Sigmoid colon (tissue), 6 donors: ENCODE measurements at regions not wholly inside any gene's neighbourhood (a gene's known extent, or its start where the extent isn't known, plus 50 kb on each side); places are given as distances from the start of the nearest gene placed in this dataset.
A peak's percentile ranks its signal among the peaks of the same experiment; 100 is the strongest.

Experiments used
- DNase-seq: peaks from one replicate; pipeline ENCODE4 v3.0.0-alpha.2; 2019
- H3K27ac ChIP-seq, 4 donors: fragments of 200-600 bp; sonication (generic); one replicate each; pipeline ENCODE4 v1.5.1; 2016 to 2019; ENCODE audit warnings: mild to moderate bottlenecking in 1 of 4
- H3K27me3 ChIP-seq, 3 donors: fragments of 200-600 bp; sonication (generic); one replicate each; pipeline ENCODE4 v1.5.1; 2019; ENCODE audit warnings: mild to moderate bottlenecking in 1 of 3
- H3K36me3 ChIP-seq, 4 donors: fragments of 200-600 bp; sonication (generic); one replicate each; pipeline ENCODE4 v1.5.1; 2016 to 2019
- H3K4me1 ChIP-seq, 4 donors: fragments of 200-600 bp; sonication (generic); one replicate each; pipeline ENCODE4 v1.5.1; 2017 to 2019
- H3K4me3 ChIP-seq, 4 donors: fragments of 200-600 bp; sonication (generic); one replicate each; pipeline ENCODE4 v1.5.1; 2017 to 2019; ENCODE audit warnings: mild to moderate bottlenecking in 2 of 4, moderate library complexity in 1 of 4
- H3K9me3 ChIP-seq, 4 donors: fragments of 200-600 bp in 3 of 4; sonication (generic) in 3 of 4; one replicate each; pipeline versions ENCODE4 v1.5.1 to v1.6.1; 2013 to 2019
- EP300 ChIP-seq, 4 donors: sonication (generic); formaldehyde crosslinking; IDR thresholded peaks; one replicate each; pipeline ENCODE4 v1.6.1; 2017; ENCODE audit warnings: antibody characterized with exemption in 4 of 4
- POLR2A ChIP-seq, 2 donors: fragments of 450-650 bp; IDR thresholded peaks; one replicate each; pipeline ENCODE4 v1.6.1; 2016; ENCODE audit warnings: antibody characterized with exemption in 2 of 2, mild to moderate bottlenecking in 2 of 2, moderate library complexity in 2 of 2
- POLR2AphosphoS5 ChIP-seq, 4 donors: sonication (generic); formaldehyde crosslinking; IDR thresholded peaks; one replicate each; pipeline ENCODE4 v1.6.1; 2017; ENCODE audit warnings: antibody characterized with exemption in 4 of 4
- WGBS, 2 donors: extraction: QIAGEN DNeasy Blood & Tissue Kit; methylation state at CpG; one replicate each; pipeline ENCODE4 v1.1.7; 2013; 5-methylcytosine and 5-hydroxymethylcytosine counted together
- intact Hi-C: fragments of 100-400 bp; cut with DNase I; formaldehyde crosslinking; loops from one replicate; pipeline ENCODE4 v1.15.1; 2023
- TF ChIP-seq, protein P1 (sequence below), 4 experiments: fragments of 450-650 bp in 3 of 4; fragments of 200-600 bp in 1 of 4; IDR thresholded peaks; one replicate each; pipeline ENCODE4 v1.5.1; 2016 to 2019; ENCODE audit warnings: antibody characterized with exemption in 4 of 4, mild to moderate bottlenecking in 3 of 4, moderate library complexity in 2 of 4
- donor health status: healthy with polysubstance abuse.
- donor health status: healthy.

DNA sequence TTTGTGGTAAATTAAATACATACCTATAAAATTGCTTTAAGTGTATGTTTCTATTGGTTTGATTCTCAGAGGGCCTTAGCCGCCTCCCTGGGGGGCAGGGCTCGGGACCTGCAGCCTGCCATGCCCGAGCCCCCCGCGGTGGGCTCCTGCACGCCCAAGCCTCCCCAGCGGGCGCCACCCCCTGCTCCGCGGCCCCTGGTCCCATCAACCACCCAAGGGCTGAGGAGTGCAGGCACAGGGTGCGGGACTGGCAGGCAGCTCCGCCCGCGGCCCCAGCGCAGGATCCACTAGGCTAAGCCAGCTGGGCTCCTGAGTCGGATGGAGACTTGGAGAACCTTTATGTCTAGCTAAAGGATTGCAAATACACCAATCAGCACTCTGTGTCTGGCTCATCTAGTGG, 108.3 kb upstream of the INPP4B start:
- Histone ChIP-seq H3K4me1 (peaks cover 0 to 17% (median 4%) of the 10 kb centered on the region in 4 donors), H3K4me3 (no peak overlapping the region), H3K27me3 (no peaks in the 10 kb centered on the region), H3K36me3 (no peaks in the 10 kb centered on the region), H3K27ac (no peak overlapping the region), H3K9me3 (peaks cover 0 to 7% (median 0%) of the 10 kb centered on the region in 4 donors)
- WGBS, 2 donors = 98% methylated on average over 16 of the region's 16 CpGs
- intact Hi-C loops = no loop called here
- no peak for DNase-seq
- TF ChIP-seq POLR2AphosphoS5 (IDR thresholded peaks at IDR 0.05) (no peak), EP300 (IDR thresholded peaks at IDR 0.05) (no peak)

DNA sequence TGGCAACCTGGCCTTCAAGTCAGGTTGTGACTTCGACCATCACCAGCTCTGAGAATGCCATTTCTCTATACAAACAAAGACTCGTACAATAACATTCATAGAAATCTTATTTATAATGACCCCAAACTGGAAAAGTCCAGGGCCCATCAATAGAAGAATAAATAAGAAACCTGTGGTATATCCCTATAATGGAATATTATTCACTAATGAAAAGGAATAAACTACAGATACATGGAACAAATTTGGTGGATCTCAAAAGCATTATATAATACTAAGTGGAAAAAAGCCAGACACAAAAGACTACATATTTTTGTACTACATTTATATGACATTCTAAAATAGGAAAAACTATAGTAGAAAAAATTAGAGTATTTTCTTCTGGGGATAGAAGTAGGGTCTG, 109.4 kb upstream of the INPP4B start:
- no peaks in the 10 kb centered on the region for H3K36me3 ChIP-seq
- 91 to 96% methylated on average over 2 of the region's 2 CpGs for WGBS, 2 donors
- TF ChIP-seq, protein P1, sequence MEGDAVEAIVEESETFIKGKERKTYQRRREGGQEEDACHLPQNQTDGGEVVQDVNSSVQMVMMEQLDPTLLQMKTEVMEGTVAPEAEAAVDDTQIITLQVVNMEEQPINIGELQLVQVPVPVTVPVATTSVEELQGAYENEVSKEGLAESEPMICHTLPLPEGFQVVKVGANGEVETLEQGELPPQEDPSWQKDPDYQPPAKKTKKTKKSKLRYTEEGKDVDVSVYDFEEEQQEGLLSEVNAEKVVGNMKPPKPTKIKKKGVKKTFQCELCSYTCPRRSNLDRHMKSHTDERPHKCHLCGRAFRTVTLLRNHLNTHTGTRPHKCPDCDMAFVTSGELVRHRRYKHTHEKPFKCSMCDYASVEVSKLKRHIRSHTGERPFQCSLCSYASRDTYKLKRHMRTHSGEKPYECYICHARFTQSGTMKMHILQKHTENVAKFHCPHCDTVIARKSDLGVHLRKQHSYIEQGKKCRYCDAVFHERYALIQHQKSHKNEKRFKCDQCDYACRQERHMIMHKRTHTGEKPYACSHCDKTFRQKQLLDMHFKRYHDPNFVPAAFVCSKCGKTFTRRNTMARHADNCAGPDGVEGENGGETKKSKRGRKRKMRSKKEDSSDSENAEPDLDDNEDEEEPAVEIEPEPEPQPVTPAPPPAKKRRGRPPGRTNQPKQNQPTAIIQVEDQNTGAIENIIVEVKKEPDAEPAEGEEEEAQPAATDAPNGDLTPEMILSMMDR (IDR thresholded peaks at IDR 0.05) = no peak
- no peak for TF ChIP-seq POLR2A (IDR thresholded peaks at IDR 0.05)
- no peak for TF ChIP-seq POLR2AphosphoS5 (IDR thresholded peaks at IDR 0.05)
- TF ChIP-seq EP300 (IDR thresholded peaks at IDR 0.05) = no peak
- peaks cover 0 to 7% (median 0%) of the 10 kb centered on the region in 4 donors for H3K9me3 ChIP-seq
- H3K27me3 ChIP-seq = no peaks in the 10 kb centered on the region
- DNase-seq = no peak
- no peak overlapping the region for H3K4me3 ChIP-seq
- H3K27ac ChIP-seq = no peak overlapping the region
- intact Hi-C loops = no loop called here
- peaks cover 0 to 27% (median 11%) of the 10 kb centered on the region in 4 donors for H3K4me1 ChIP-seq

DNA sequence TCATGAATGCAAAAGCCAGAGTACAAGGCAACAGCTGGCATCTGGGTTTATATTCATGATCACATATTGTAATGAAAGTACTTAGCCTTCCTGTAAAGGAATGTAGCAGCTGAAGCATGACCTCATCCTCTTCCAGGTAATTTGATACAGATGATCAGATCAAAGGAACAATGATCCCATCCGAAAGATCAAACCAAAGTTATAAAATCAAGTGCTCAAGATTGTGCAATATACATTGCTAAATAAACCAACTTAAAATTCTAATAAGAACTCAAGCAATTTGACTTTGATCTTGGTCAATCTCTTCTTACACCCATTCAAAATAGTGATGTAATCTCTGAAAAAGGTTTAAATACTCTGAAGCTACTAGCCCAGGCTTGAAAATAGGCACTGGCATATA, 113.1 kb upstream of the INPP4B start:
- TF ChIP-seq, protein P1 (IDR thresholded peaks at IDR 0.05) = no peak
- TF ChIP-seq POLR2AphosphoS5 (IDR thresholded peaks at IDR 0.05) = no peak
- TF ChIP-seq POLR2A (IDR thresholded peaks at IDR 0.05) = no peak
- TF ChIP-seq EP300 (IDR thresholded peaks at IDR 0.05) = no peak
- 15 to 56% methylated on average over 1 of the region's 1 CpG for WGBS, 2 donors
- Histone ChIP-seq H3K4me1 (peaks cover 0 to 32% (median 22%) of the 10 kb centered on the region in 4 donors), H3K9me3 (peaks cover 0 to 7% (median 0%) of the 10 kb centered on the region in 4 donors), H3K4me3 (no peak overlapping the region), H3K27me3 (no peaks in the 10 kb centered on the region), H3K27ac (peak overlapping the region in 1 of 4 donors; percentile 73), H3K36me3 (no peaks in the 10 kb centered on the region)
- intact Hi-C loops = no loop called here
- no peak for DNase-seq

DNA sequence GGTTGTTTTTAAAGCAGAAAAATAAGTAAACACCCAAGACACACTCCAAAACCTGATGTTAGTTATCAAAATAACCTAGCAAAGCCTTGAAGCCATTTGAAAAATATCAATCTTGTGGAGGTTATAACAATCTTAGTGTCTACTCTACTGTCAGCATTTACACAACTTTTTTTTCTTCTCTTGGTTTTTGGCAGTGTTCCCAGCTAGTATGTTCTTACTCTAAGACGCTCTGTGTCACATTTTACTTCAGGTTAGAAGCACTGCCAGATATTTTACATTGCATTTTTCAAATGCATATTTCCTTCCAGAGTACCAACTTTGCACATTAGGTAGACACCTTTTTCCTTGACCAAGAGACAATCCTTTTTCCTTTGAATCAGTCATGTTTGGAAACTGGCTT, 114.0 kb upstream of the INPP4B start:
- peaks cover 0 to 32% (median 22%) of the 10 kb centered on the region in 4 donors for H3K4me1 ChIP-seq
- no peak overlapping the region for H3K4me3 ChIP-seq
- H3K9me3 ChIP-seq = peaks cover 0 to 3% (median 0%) of the 10 kb centered on the region in 4 donors
- H3K27me3 ChIP-seq = no peaks in the 10 kb centered on the region
- no peak for DNase-seq
- peak overlapping the region in 3 of 4 donors; percentile 62 to 73 (median 73) for H3K27ac ChIP-seq
- TF ChIP-seq POLR2AphosphoS5 (IDR thresholded peaks at IDR 0.05) (peak in 3 of 4 donors; percentile 18 to 30 (median 29)), EP300 (IDR thresholded peaks at IDR 0.05) (no peak), POLR2A (IDR thresholded peaks at IDR 0.05) (no peak)
- TF ChIP-seq, protein P1 (IDR thresholded peaks at IDR 0.05) = no peak
- intact Hi-C loops = no loop called here
- H3K36me3 ChIP-seq = no peaks in the 10 kb centered on the region
- 19 to 42% methylated on average over 1 of the region's 1 CpG for WGBS, 2 donors

DNA sequence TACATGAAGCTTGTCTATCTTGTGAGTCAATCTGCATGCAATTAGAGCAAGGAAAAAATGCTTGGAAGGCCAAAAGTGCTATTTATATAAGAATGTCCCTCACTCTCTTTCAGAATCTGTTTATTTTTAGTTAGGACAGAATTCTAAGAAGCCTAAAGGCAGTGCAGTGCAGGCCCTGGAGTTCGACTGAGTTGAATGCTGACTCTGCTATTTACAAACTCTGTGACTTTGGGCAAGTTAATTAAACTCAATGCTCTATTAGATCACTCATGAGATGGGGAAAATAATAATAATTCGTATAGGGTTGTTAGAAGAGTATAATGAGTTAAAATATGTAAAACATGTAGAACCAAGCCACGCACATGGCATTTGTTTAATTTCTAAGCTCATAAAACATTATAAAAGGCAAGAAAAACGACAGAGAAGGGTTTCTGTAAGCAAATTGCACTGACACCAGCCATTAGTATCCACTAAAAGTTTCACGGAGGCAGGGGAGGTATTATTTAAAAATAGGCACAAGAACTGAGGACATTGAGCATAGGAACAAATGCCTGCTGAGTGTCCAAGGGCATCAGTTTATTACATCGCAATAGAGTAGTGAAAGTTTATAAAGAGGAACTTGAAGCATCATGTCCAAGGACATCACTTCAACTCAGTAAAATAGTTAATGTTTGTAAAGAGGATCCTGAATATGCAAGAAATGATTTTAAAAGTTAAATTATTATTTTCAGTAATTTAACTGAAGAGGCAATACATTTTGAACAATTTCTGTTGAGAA, 115.0 kb upstream of the INPP4B start:
- Histone ChIP-seq H3K27me3 (no peaks in the 10 kb centered on the region), H3K36me3 (no peaks in the 10 kb centered on the region), H3K9me3 (no peaks in the 10 kb centered on the region), H3K4me1 (peaks cover 0 to 32% (median 22%) of the 10 kb centered on the region in 4 donors), H3K4me3 (no peak overlapping the region), H3K27ac (peak overlapping the region; percentile 34 to 73 (median 68))
- intact Hi-C loops = no loop called here
- WGBS, 2 donors = 62 to 66% methylated on average over 6 of the region's 6 CpGs
- DNase-seq = no peak
- TF ChIP-seq POLR2AphosphoS5 (IDR thresholded peaks at IDR 0.05) (peak in 3 of 4 donors; percentile 15 to 48 (median 16)), EP300 (IDR thresholded peaks at IDR 0.05) (peak in 1 of 4 donors; percentile 55), POLR2A (IDR thresholded peaks at IDR 0.05) (no peak)
- TF ChIP-seq, protein P1 (IDR thresholded peaks at IDR 0.05) = no peak
